ENCODE measurements at regions not wholly inside any gene's neighbourhood (a gene's known extent, or its start where the extent isn't known, plus 50 kb on each side); places are given as distances from the start of the nearest gene placed in this dataset.

DNA sequence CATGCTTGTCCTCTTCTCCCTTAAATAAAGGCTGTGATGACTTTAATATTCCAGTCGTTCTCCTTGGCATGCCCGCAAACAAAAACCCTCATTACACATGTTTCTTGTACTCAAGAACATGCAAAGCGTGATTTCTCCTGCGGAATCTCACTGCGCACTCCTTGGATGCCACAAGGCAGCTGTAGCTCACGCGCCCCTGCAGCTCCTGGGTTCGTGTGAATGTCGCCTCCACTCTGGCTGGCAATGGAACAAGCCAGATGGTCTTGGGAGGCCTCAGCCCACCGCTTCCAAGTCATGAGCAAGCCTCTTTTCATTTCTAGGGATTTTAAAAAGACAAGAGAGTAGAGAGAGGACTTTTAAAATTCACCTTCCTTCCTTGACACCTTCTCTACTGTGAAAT, 403.8 kb downstream of the PCNX1 start:
- no peak overlapping the region for H3K27ac ChIP-seq
- DNase-seq: no peak
- no peaks in the 10 kb centered on the region for H3K4me1 ChIP-seq
- no peak for TF ChIP-seq CTCF (IDR thresholded peaks at IDR 0.05 in 8 of 11, conservative IDR thresholded peaks at IDR 0.05 in 3 of 11)
- no peak for TF ChIP-seq POLR2AphosphoS5 (IDR thresholded peaks at IDR 0.05)
- TF ChIP-seq POLR2A (IDR thresholded peaks at IDR 0.05): no peak
- WGBS, 5 donors: 91 to 96% (median 93%) methylated on average over 10 of the region's 10 CpGs
- no peak overlapping the region for H3K4me3 ChIP-seq
- no peaks in the 10 kb centered on the region for H3K36me3 ChIP-seq
- peaks cover 0 to 5% (median 0%) of the 10 kb centered on the region in 7 donors for H3K27me3 ChIP-seq (replicated peaks in 1 of 7)
- peaks cover 0 to 12% (median 0%) of the 10 kb centered on the region in 8 donors for H3K9me3 ChIP-seq
- intact Hi-C loops (cut with DNase I; ENCODE audit: low total_unique reads): loop anchor here (10.0 kb wide), 2 partner anchors 166 to 444 kb away; no protein-coding TSS in a partner anchor

DNA sequence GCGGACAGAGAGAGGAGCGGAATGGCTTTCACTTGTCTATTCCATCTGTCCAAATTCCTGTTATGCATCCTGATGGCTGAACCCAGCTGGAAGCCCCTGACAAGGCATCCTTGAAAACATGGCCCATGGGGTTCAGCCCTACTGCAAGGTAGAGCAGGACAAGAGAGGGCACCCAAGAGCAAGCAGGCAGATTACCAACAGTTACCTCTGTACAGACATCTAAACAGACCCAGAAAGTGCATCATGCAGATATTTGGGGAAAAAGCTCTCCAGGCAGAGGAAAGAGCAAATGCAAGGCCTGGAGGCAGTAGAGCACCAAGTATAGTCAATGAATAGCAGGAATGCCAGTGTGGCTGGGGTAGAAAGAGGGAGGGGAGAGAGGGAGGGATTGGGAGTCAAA, 407.5 kb downstream of the PCNX1 start:
- intact Hi-C loops (cut with DNase I; ENCODE audit: low total_unique reads): loop anchor here (10.0 kb wide), 2 partner anchors 170 to 440 kb away; no protein-coding TSS in a partner anchor
- Histone ChIP-seq H3K36me3 (no peaks in the 10 kb centered on the region), H3K4me3 (no peak overlapping the region), H3K9me3 (peaks cover 0 to 10% (median 0%) of the 10 kb centered on the region in 8 donors), H3K27me3 (replicated peaks in 1 of 7) (peaks cover 0 to 2% (median 0%) of the 10 kb centered on the region in 7 donors), H3K27ac (no peak overlapping the region), H3K4me1 (peaks cover 2 to 13% (median 6%) of the 10 kb centered on the region in 6 donors)
- no peak for TF ChIP-seq POLR2A (IDR thresholded peaks at IDR 0.05)
- TF ChIP-seq POLR2AphosphoS5 (IDR thresholded peaks at IDR 0.05): no peak
- no peak for TF ChIP-seq CTCF (IDR thresholded peaks at IDR 0.05 in 8 of 11, conservative IDR thresholded peaks at IDR 0.05 in 3 of 11)
- DNase-seq: no peak
- 98 to 100% (median 98%) methylated on average over 2 of the region's 2 CpGs for WGBS, 5 donors

GRCh38 chr14:71317385-71318096, 410.3 kb downstream of the PCNX1 start:
- 58 to 71% (median 71%) methylated on average over 4 of the region's 4 CpGs for WGBS, 5 donors
- intact Hi-C loops (cut with DNase I; ENCODE audit: low total_unique reads): loop anchor here (10.0 kb wide), 2 partner anchors 173 to 437 kb away; no protein-coding TSS in a partner anchor
- peaks cover 10 to 28% (median 17%) of the 10 kb centered on the region in 6 donors for H3K4me1 ChIP-seq

More at GRCh38 chr14:71317385-71318096, 410.3 kb downstream of the PCNX1 start:
- no peak for DNase-seq
- H3K4me3 ChIP-seq: no peak overlapping the region
- no peaks in the 10 kb centered on the region for H3K27me3 ChIP-seq (replicated peaks in 1 of 7)
- no peaks in the 10 kb centered on the region for H3K36me3 ChIP-seq
- H3K9me3 ChIP-seq: peaks cover 0 to 10% (median 0%) of the 10 kb centered on the region in 8 donors
- peak overlapping the region in 6 of 8 donors; percentile 28 to 65 (median 60) for H3K27ac ChIP-seq
- TF ChIP-seq POLR2A (IDR thresholded peaks at IDR 0.05): no peak
- no peak for TF ChIP-seq POLR2AphosphoS5 (IDR thresholded peaks at IDR 0.05)
- TF ChIP-seq CTCF (IDR thresholded peaks at IDR 0.05 in 8 of 11, conservative IDR thresholded peaks at IDR 0.05 in 3 of 11): no peak
